HG03457 (cell line): ENCODE measurements at regions not wholly inside any gene's neighbourhood (a gene's known extent, or its start where the extent isn't known, plus 50 kb on each side); places are given as distances from the start of the nearest gene placed in this dataset.
"Not testable (repeated sequence)": the region's sequence is repeated elsewhere in the genome, so short reads cannot be mapped to it uniquely, and the experiment has no call there.

Experiments used
- ATAC-seq: cut with Tn5 transposase; IDR thresholded peaks from one replicate; pipeline ENCODE4 v1.9.1; 2021; ENCODE audit warnings: moderate number of reproducible peaks; ENCODE audit not compliant: unreplicated experiment

- ATAC-seq, result peak; percentile 65
These were observed 231.3 kb upstream of the ARHGEF26 start for GRCh38 chr3:153889905-153890334.

GRCh38 chr3:153892126-153892525 lies 229.1 kb upstream of the ARHGEF26 start:
- ATAC-seq, result no peak

- ATAC-seq, result no peak
These were observed 226.3 kb upstream of the ARHGEF26 start for GRCh38 chr3:153894857-153895256.

GRCh38 chr3:153896197-153896596 lies 225.0 kb upstream of the ARHGEF26 start:
- ATAC-seq, result no peak

GRCh38 chr3:153897025-153897723 lies 224.0 kb upstream of the ARHGEF26 start:
- peak; percentile 78 for ATAC-seq

GRCh38 chr3:153897842-153898241 lies 223.3 kb upstream of the ARHGEF26 start:
- peak; percentile 73 for ATAC-seq

- no peak for ATAC-seq
These were observed 220.0 kb upstream of the ARHGEF26 start for GRCh38 chr3:153901152-153901551.

- ATAC-seq, result no peak
These were observed 219.2 kb upstream of the ARHGEF26 start for GRCh38 chr3:153901991-153902390.

- ATAC-seq, result no peak
These were observed 217.8 kb upstream of the ARHGEF26 start for GRCh38 chr3:153903430-153903829.

GRCh38 chr3:153906366-153906765 lies 214.8 kb upstream of the ARHGEF26 start:
- no peak for ATAC-seq

GRCh38 chr3:153910387-153910786 lies 210.8 kb upstream of the ARHGEF26 start:
- ATAC-seq, result no peak

- ATAC-seq, result no peak
These were observed 210.1 kb upstream of the ARHGEF26 start for GRCh38 chr3:153911116-153911515.

GRCh38 chr3:153919773-153920172 lies 201.4 kb upstream of the ARHGEF26 start:
- no peak for ATAC-seq

GRCh38 chr3:153921826-153922225 lies 199.4 kb upstream of the ARHGEF26 start:
- no peak for ATAC-seq

- ATAC-seq, result no peak
These were observed 195.2 kb upstream of the ARHGEF26 start for GRCh38 chr3:153925841-153926514.

GRCh38 chr3:153927107-153927506 lies 194.1 kb upstream of the ARHGEF26 start:
- ATAC-seq, result no peak

GRCh38 chr3:153928851-153929250 lies 192.3 kb upstream of the ARHGEF26 start:
- no peak for ATAC-seq

- ATAC-seq, result not testable (repeated sequence)
These were observed 187.7 kb upstream of the ARHGEF26 start for GRCh38 chr3:153933481-153933880.

GRCh38 chr3:153944084-153944483 lies 177.1 kb upstream of the ARHGEF26 start:
- no peak for ATAC-seq

- ATAC-seq, result no peak
These were observed 169.9 kb upstream of the ARHGEF26 start for GRCh38 chr3:153951276-153951675.

GRCh38 chr3:153952091-153952490 lies 169.1 kb upstream of the ARHGEF26 start:
- ATAC-seq, result no peak

- no peak for ATAC-seq
These were observed 164.6 kb upstream of the ARHGEF26 start for GRCh38 chr3:153956613-153957012.
